ENCODE measurements at regions not wholly inside any gene's neighbourhood (a gene's known extent, or its start where the extent isn't known, plus 50 kb on each side); places are given as distances from the start of the nearest gene placed in this dataset.
"Not testable (repeated sequence)": the region's sequence is repeated elsewhere in the genome, so short reads cannot be mapped to it uniquely, and the experiment has no call there.

DNA sequence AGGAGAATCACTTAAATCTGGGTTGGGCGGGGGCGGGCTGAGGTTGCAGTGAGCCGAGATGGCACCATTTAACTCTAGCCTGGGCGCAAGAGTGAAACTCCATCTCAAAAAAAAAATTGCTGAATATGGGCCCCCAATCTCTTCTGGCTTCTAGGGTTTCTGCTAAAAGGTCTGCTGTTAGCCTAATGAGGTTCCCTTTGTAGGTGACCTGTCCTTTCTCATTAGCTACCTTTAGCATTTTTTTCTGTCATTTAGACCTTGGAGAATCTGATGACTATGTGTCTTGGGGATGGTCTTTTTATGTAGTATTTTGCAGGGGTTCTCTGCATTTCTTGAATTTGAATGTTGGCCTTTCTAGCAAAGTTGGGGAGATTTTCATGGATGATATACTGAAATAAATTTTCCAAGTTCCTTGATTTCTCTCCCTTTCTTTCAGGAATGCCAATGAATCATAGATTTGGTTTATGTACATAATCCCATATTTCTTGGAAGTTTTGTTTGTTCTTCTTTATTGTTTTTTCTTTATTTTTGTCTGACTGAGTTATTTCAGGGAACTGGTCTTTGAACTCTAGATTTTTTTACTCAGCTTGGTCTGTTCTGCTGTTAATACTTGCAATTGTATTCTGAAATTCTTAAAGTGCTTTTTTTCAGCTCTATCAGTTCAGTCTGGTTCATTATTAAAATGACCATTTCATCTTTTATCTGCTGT lies 181.5 kb downstream of the TTC6 start:
- POLR2A ChIA-PET: no interaction called here
- TF ChIP-seq, protein P1, sequence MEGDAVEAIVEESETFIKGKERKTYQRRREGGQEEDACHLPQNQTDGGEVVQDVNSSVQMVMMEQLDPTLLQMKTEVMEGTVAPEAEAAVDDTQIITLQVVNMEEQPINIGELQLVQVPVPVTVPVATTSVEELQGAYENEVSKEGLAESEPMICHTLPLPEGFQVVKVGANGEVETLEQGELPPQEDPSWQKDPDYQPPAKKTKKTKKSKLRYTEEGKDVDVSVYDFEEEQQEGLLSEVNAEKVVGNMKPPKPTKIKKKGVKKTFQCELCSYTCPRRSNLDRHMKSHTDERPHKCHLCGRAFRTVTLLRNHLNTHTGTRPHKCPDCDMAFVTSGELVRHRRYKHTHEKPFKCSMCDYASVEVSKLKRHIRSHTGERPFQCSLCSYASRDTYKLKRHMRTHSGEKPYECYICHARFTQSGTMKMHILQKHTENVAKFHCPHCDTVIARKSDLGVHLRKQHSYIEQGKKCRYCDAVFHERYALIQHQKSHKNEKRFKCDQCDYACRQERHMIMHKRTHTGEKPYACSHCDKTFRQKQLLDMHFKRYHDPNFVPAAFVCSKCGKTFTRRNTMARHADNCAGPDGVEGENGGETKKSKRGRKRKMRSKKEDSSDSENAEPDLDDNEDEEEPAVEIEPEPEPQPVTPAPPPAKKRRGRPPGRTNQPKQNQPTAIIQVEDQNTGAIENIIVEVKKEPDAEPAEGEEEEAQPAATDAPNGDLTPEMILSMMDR (IDR thresholded peaks at IDR 0.05; ENCODE audit: unreplicated experiment): no peak
- CTCF ChIA-PET: interaction anchor here (0.5 to 0.6 kb wide), 2 partner anchors 39 to 240 kb away, joined by 3 to 5 read pairs; no protein-coding TSS in a partner anchor
- Mint-ChIP-seq H3K36me3 (ENCODE audit: insufficient read depth, unreplicated experiment) (peaks cover 5% of the 10 kb centered on the region), H3K9me3 (ENCODE audit: unreplicated experiment) (no peaks in the 10 kb centered on the region), H3K4me1 (ENCODE audit: insufficient read depth, unreplicated experiment) (no peaks in the 10 kb centered on the region), H3K27ac (ENCODE audit: low read depth, unreplicated experiment) (no peak overlapping the region), H3K4me3 (ENCODE audit: unreplicated experiment) (no peak overlapping the region), H3K27me3 (ENCODE audit: insufficient read depth, unreplicated experiment) (no peaks in the 10 kb centered on the region)
- no peak for DNase-seq (ENCODE audit: unreplicated experiment)
- intact Hi-C loops (cut with micrococcal nuclease): no loop called here
- no TSS peak for BruUV-seq (replicated peaks)

DNA sequence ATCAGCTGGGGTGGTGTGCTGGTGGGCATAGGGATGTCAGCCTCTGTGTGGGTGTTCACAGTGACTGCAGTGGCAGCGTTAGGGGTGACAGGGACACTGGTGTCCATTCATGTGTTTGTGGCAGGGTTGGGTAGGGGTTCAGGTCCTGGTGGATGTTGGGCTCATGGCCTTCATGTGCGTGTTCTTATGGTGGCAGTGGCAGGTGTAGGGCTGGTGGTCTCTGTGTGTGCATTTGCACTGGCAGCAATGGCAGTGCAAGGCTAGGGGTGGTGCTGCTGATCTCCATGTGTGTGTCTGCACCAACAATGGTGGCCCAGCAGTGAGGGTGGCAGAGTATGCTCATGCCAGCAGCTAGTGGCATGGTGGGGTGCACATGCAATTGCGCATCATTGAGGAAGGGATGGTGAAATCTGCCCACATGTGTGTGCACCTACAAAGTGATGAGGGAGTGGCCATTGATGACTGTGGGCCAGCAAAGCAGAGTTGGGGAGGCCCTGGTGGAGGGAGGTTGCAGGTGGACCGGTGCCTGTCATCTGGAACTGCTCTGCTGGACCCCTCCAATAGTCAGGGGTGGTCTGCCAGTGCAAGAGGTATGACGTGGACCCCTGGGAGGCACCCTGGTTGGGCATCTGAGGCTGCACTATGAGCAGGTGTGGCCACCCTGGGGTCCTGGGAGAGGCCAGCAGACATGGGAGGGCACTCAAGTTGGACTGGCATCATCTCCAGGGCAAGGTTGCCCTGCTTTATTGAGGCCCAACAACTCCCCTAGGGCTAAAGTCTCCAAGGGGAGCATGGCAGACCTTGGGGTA lies 182.9 kb downstream of the TTC6 start:
- CTCF ChIA-PET: no interaction called here
- DNase-seq (ENCODE audit: unreplicated experiment): no peak
- no peak overlapping the region for H3K27ac Mint-ChIP-seq (ENCODE audit: low read depth, unreplicated experiment)
- BruUV-seq (replicated peaks): no TSS peak
- peaks cover 5% of the 10 kb centered on the region for H3K36me3 Mint-ChIP-seq (ENCODE audit: insufficient read depth, unreplicated experiment)
- H3K4me1 Mint-ChIP-seq (ENCODE audit: insufficient read depth, unreplicated experiment): no peaks in the 10 kb centered on the region
- POLR2A ChIA-PET: no interaction called here
- intact Hi-C loops (cut with micrococcal nuclease): no loop called here
- no peak overlapping the region for H3K4me3 Mint-ChIP-seq (ENCODE audit: unreplicated experiment)
- no peaks in the 10 kb centered on the region for H3K9me3 Mint-ChIP-seq (ENCODE audit: unreplicated experiment)
- H3K27me3 Mint-ChIP-seq (ENCODE audit: insufficient read depth, unreplicated experiment): no peaks in the 10 kb centered on the region
- TF ChIP-seq, protein P1 (IDR thresholded peaks at IDR 0.05; ENCODE audit: unreplicated experiment): no peak

DNA sequence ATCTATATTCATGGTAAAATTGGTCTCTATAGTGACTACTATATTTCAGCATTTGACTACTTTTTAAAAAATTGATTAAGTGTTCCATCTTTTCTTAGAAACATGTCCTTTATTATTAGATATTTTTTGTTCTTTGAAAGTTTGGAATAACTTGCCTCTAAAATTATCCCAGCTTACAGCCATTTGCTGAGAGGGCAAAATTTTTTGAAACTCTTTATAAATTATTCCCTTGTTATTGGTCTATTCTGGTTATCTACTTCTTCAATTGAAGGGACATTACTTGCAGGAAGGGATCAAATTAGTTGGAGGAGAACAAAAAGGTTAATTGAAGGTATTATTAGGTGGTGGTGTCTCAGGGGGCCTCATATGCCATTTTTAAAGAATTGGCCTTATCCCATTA lies 184.1 kb downstream of the TTC6 start:
- no peak for DNase-seq (ENCODE audit: unreplicated experiment)
- H3K9me3 Mint-ChIP-seq (ENCODE audit: unreplicated experiment): no peaks in the 10 kb centered on the region
- H3K27me3 Mint-ChIP-seq (ENCODE audit: insufficient read depth, unreplicated experiment): no peaks in the 10 kb centered on the region
- H3K4me1 Mint-ChIP-seq (ENCODE audit: insufficient read depth, unreplicated experiment): no peaks in the 10 kb centered on the region
- intact Hi-C loops (cut with micrococcal nuclease): no loop called here
- no TSS peak for BruUV-seq (replicated peaks)
- H3K36me3 Mint-ChIP-seq (ENCODE audit: insufficient read depth, unreplicated experiment): peaks cover 5% of the 10 kb centered on the region
- no peak overlapping the region for H3K27ac Mint-ChIP-seq (ENCODE audit: low read depth, unreplicated experiment)
- TF ChIP-seq, protein P1 (IDR thresholded peaks at IDR 0.05; ENCODE audit: unreplicated experiment): no peak
- CTCF ChIA-PET: no interaction called here
- H3K4me3 Mint-ChIP-seq (ENCODE audit: unreplicated experiment): no peak overlapping the region
- POLR2A ChIA-PET: no interaction called here

DNA sequence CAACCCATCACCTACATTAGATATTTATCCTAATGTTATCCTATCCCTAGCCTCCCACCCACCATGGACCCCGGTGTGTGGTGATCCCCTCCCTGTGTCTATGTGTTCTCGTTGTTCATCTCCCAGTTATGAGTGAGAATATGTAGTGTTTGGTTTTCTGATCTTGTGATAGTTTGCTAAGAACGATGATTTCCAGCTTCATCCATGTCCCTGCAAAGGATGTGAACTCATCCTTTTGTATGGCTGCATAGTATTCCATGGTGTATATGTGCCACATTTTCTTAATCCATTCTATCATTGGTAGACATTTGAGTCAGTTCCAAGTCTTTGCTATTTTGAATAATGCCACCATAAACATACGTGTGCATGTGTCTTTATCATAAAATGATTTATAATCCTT lies 185.3 kb downstream of the TTC6 start:
- H3K27me3 Mint-ChIP-seq (ENCODE audit: insufficient read depth, unreplicated experiment); H3K4me3 Mint-ChIP-seq (ENCODE audit: unreplicated experiment); intact Hi-C loops (cut with micrococcal nuclease); CTCF ChIA-PET; H3K4me1 Mint-ChIP-seq (ENCODE audit: insufficient read depth, unreplicated experiment); POLR2A ChIA-PET; H3K36me3 Mint-ChIP-seq (ENCODE audit: insufficient read depth, unreplicated experiment); H3K27ac Mint-ChIP-seq (ENCODE audit: low read depth, unreplicated experiment); BruUV-seq (replicated peaks); H3K9me3 Mint-ChIP-seq (ENCODE audit: unreplicated experiment); DNase-seq (ENCODE audit: unreplicated experiment): not testable (repeated sequence)

DNA sequence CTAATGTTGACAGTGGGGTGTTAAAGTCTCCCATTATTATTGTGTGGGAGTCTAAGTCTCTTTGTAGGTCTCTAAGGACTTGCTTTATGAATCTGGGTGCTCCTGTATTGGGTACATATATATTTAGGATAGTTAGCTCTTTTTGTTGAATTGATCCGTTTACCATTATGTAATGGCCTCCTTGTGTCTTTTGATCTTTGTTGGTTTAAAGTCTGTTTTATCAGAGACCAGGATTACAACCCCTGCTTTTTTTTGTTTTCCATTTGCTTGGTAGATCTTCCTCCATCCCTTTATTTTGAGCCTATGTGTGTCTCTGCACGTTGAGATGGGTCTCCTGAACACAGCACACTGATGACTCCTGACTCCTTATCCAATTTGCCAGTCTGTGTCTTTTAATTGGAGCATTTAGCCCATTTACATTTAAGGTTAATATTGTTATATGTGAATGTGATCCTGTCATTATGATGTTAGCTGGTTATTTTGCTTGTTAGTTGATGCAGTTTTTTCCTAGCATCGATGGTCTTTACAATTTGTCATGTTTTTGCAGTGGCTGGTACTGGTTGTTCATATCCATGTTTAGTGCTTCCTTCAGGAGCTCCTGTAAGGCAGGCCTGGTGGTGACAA lies 188.9 kb downstream of the TTC6 start:
- POLR2A ChIA-PET; H3K4me1 Mint-ChIP-seq (ENCODE audit: insufficient read depth, unreplicated experiment); H3K9me3 Mint-ChIP-seq (ENCODE audit: unreplicated experiment); BruUV-seq (replicated peaks); DNase-seq (ENCODE audit: unreplicated experiment); H3K4me3 Mint-ChIP-seq (ENCODE audit: unreplicated experiment); H3K27ac Mint-ChIP-seq (ENCODE audit: low read depth, unreplicated experiment); intact Hi-C loops (cut with micrococcal nuclease); H3K27me3 Mint-ChIP-seq (ENCODE audit: insufficient read depth, unreplicated experiment); CTCF ChIA-PET; H3K36me3 Mint-ChIP-seq (ENCODE audit: insufficient read depth, unreplicated experiment): not testable (repeated sequence)

DNA sequence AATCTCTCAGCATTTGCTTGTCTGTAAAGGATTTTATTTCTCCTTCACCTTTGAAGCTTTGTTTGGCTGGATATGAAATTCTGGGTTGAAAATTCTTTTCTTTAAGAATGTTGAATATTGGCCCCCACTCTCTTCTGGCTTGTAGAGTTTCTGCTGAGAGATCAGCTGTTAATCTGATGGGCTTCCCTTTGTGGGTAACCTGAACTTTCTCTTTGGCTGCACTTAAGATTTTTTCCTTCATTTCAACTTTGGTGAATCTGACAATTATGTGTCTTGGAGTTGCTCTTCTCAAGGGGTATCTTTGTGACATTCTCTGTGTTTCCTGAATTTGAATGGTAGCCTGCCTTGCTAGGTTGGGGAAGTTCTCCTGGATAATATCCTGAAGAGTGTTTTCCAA lies 189.4 kb downstream of the TTC6 start:
- H3K27me3 Mint-ChIP-seq (ENCODE audit: insufficient read depth, unreplicated experiment); CTCF ChIA-PET; intact Hi-C loops (cut with micrococcal nuclease); H3K36me3 Mint-ChIP-seq (ENCODE audit: insufficient read depth, unreplicated experiment); BruUV-seq (replicated peaks); DNase-seq (ENCODE audit: unreplicated experiment); POLR2A ChIA-PET; H3K9me3 Mint-ChIP-seq (ENCODE audit: unreplicated experiment); H3K27ac Mint-ChIP-seq (ENCODE audit: low read depth, unreplicated experiment); H3K4me1 Mint-ChIP-seq (ENCODE audit: insufficient read depth, unreplicated experiment); H3K4me3 Mint-ChIP-seq (ENCODE audit: unreplicated experiment): not testable (repeated sequence)

DNA sequence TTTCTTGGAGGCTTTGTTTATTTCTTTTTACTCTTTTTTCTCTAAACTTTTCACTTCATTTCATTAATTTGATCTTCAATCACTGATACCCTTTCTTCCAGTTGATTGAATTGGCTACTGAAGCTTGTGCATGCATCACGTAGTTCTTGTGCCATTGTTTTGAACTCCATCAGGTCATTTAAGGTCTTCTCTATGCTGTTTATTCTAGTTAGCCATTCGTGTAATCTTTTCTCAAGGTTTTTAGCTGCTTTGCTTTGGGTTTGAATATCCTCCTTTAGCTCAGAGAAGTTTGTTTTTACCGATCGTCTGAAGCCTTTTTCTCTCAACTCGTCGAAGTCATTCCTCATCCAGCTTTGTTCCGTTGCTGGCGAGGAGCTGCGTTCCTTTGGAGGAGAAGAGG lies 189.9 kb downstream of the TTC6 start:
- BruUV-seq (replicated peaks); DNase-seq (ENCODE audit: unreplicated experiment); H3K4me3 Mint-ChIP-seq (ENCODE audit: unreplicated experiment); H3K27ac Mint-ChIP-seq (ENCODE audit: low read depth, unreplicated experiment); H3K4me1 Mint-ChIP-seq (ENCODE audit: insufficient read depth, unreplicated experiment); H3K9me3 Mint-ChIP-seq (ENCODE audit: unreplicated experiment); POLR2A ChIA-PET; intact Hi-C loops (cut with micrococcal nuclease); H3K27me3 Mint-ChIP-seq (ENCODE audit: insufficient read depth, unreplicated experiment); H3K36me3 Mint-ChIP-seq (ENCODE audit: insufficient read depth, unreplicated experiment); CTCF ChIA-PET: not testable (repeated sequence)
